ENCODE measurements at regions not wholly inside any gene's neighbourhood (a gene's known extent, or its start where the extent isn't known, plus 50 kb on each side); places are given as distances from the start of the nearest gene placed in this dataset.

- H3K36me3 ChIP-seq (ENCODE audit: insufficient read depth, low read length) = no peaks in the 10 kb centered on the region
- H2AFZ ChIP-seq (ENCODE audit: low read length) = no peak overlapping the region
- no peak overlapping the region for H3K4me2 ChIP-seq (ENCODE audit: low read depth, low read length, poor library complexity, severe bottlenecking)
- no peaks in the 10 kb centered on the region for H3K9me2 ChIP-seq (replicated peaks; ENCODE audit: insufficient read depth, low read length)
- H3K27ac ChIP-seq (ENCODE audit: low read length) = no peak overlapping the region
- H3K27me3 ChIP-seq (ENCODE audit: low read length) = no peaks in the 10 kb centered on the region
- H3K9me3 ChIP-seq (ENCODE audit: low read length) = peaks cover 45% of the 10 kb centered on the region
- H3K4me1 ChIP-seq (ENCODE audit: low read length) = no peaks in the 10 kb centered on the region
- DNase-seq = no peak
- H3K79me2 ChIP-seq (ENCODE audit: low read length) = no peaks in the 10 kb centered on the region
- H3K4me3 ChIP-seq (ENCODE audit: low read length) = no peak overlapping the region
- no peak overlapping the region for H3K9ac ChIP-seq (ENCODE audit: low read length)
- no peaks in the 10 kb centered on the region for H4K20me1 ChIP-seq (ENCODE audit: insufficient read depth, low read depth, low read length)
Measured at GRCh38 chr4:28334249-28334648, 1473.6 kb downstream of the STIM2 start.

GRCh38 chr4:28341784-28342183 is 1481.1 kb downstream of the STIM2 start:
- no peak for DNase-seq
- no peak overlapping the region for H2AFZ ChIP-seq (ENCODE audit: low read length)
- H3K4me1 ChIP-seq (ENCODE audit: low read length) = no peaks in the 10 kb centered on the region
- no peaks in the 10 kb centered on the region for H3K79me2 ChIP-seq (ENCODE audit: low read length)
- no peak overlapping the region for H3K4me3 ChIP-seq (ENCODE audit: low read length)
- H3K9me3 ChIP-seq (ENCODE audit: low read length) = peaks cover 41% of the 10 kb centered on the region
- H3K9me2 ChIP-seq (replicated peaks; ENCODE audit: insufficient read depth, low read length) = no peaks in the 10 kb centered on the region
- H3K27ac ChIP-seq (ENCODE audit: low read length) = no peak overlapping the region
- H3K36me3 ChIP-seq (ENCODE audit: insufficient read depth, low read length) = no peaks in the 10 kb centered on the region
- no peak overlapping the region for H3K4me2 ChIP-seq (ENCODE audit: low read depth, low read length, poor library complexity, severe bottlenecking)
- no peaks in the 10 kb centered on the region for H4K20me1 ChIP-seq (ENCODE audit: insufficient read depth, low read depth, low read length)
- no peaks in the 10 kb centered on the region for H3K27me3 ChIP-seq (ENCODE audit: low read length)
- H3K9ac ChIP-seq (ENCODE audit: low read length) = no peak overlapping the region

GRCh38 chr4:28350485-28350884 is 1489.8 kb downstream of the STIM2 start:
- no peak overlapping the region for H3K4me3 ChIP-seq (ENCODE audit: low read length)
- H3K4me1 ChIP-seq (ENCODE audit: low read length) = no peaks in the 10 kb centered on the region
- H3K27me3 ChIP-seq (ENCODE audit: low read length) = no peaks in the 10 kb centered on the region
- no peak overlapping the region for H3K4me2 ChIP-seq (ENCODE audit: low read depth, low read length, poor library complexity, severe bottlenecking)
- no peak overlapping the region for H2AFZ ChIP-seq (ENCODE audit: low read length)
- peaks cover 26% of the 10 kb centered on the region for H3K9me3 ChIP-seq (ENCODE audit: low read length)
- DNase-seq = no peak
- H3K36me3 ChIP-seq (ENCODE audit: insufficient read depth, low read length) = no peaks in the 10 kb centered on the region
- H3K27ac ChIP-seq (ENCODE audit: low read length) = no peak overlapping the region
- no peaks in the 10 kb centered on the region for H3K79me2 ChIP-seq (ENCODE audit: low read length)
- no peaks in the 10 kb centered on the region for H4K20me1 ChIP-seq (ENCODE audit: insufficient read depth, low read depth, low read length)
- H3K9me2 ChIP-seq (replicated peaks; ENCODE audit: insufficient read depth, low read length) = no peaks in the 10 kb centered on the region
- H3K9ac ChIP-seq (ENCODE audit: low read length) = no peak overlapping the region

GRCh38 chr4:28351102-28351501 is 1490.5 kb downstream of the STIM2 start:
- H3K4me2 ChIP-seq (ENCODE audit: low read depth, low read length, poor library complexity, severe bottlenecking) = no peak overlapping the region
- no peak for DNase-seq

GRCh38 chr4:28351826-28352225 is 1491.2 kb downstream of the STIM2 start:
- DNase-seq = no peak
- Histone ChIP-seq H3K4me3 (ENCODE audit: low read length) (no peak overlapping the region), H3K36me3 (ENCODE audit: insufficient read depth, low read length) (no peaks in the 10 kb centered on the region), H3K27ac (ENCODE audit: low read length) (no peak overlapping the region), H3K4me2 (ENCODE audit: low read depth, low read length, poor library complexity, severe bottlenecking) (no peak overlapping the region), H3K4me1 (ENCODE audit: low read length) (no peaks in the 10 kb centered on the region), H4K20me1 (ENCODE audit: insufficient read depth, low read depth, low read length) (no peaks in the 10 kb centered on the region), H3K9me2 (replicated peaks; ENCODE audit: insufficient read depth, low read length) (no peaks in the 10 kb centered on the region), H3K9me3 (ENCODE audit: low read length) (peaks cover 28% of the 10 kb centered on the region), H2AFZ (ENCODE audit: low read length) (no peak overlapping the region), H3K9ac (ENCODE audit: low read length) (no peak overlapping the region), H3K27me3 (ENCODE audit: low read length) (no peaks in the 10 kb centered on the region), H3K79me2 (ENCODE audit: low read length) (no peaks in the 10 kb centered on the region)

More at GRCh38 chr4:28351102-28351501, 1490.5 kb downstream of the STIM2 start:
- Histone ChIP-seq H3K36me3 (ENCODE audit: insufficient read depth, low read length) (no peaks in the 10 kb centered on the region), H3K4me3 (ENCODE audit: low read length) (no peak overlapping the region), H3K27ac (ENCODE audit: low read length) (no peak overlapping the region), H3K79me2 (ENCODE audit: low read length) (no peaks in the 10 kb centered on the region), H3K9me2 (replicated peaks; ENCODE audit: insufficient read depth, low read length) (no peaks in the 10 kb centered on the region), H2AFZ (ENCODE audit: low read length) (no peak overlapping the region), H4K20me1 (ENCODE audit: insufficient read depth, low read depth, low read length) (no peaks in the 10 kb centered on the region), H3K27me3 (ENCODE audit: low read length) (no peaks in the 10 kb centered on the region), H3K4me1 (ENCODE audit: low read length) (no peaks in the 10 kb centered on the region), H3K9me3 (ENCODE audit: low read length) (peaks cover 31% of the 10 kb centered on the region), H3K9ac (ENCODE audit: low read length) (no peak overlapping the region)

- H3K27ac ChIP-seq (ENCODE audit: low read length) = no peak overlapping the region
- no peaks in the 10 kb centered on the region; the same call in 1 of the 2 replicates for H3K9me2 ChIP-seq (replicated peaks; ENCODE audit: insufficient read depth, low read length)
- no peak overlapping the region for H3K4me3 ChIP-seq (ENCODE audit: low read length)
- H3K4me1 ChIP-seq (ENCODE audit: low read length) = no peaks in the 10 kb centered on the region
- no peaks in the 10 kb centered on the region for H3K79me2 ChIP-seq (ENCODE audit: low read length)
- H4K20me1 ChIP-seq (ENCODE audit: insufficient read depth, low read depth, low read length) = no peaks in the 10 kb centered on the region
- DNase-seq = no peak
- no peak overlapping the region for H3K4me2 ChIP-seq (ENCODE audit: low read depth, low read length, poor library complexity, severe bottlenecking)
- H2AFZ ChIP-seq (ENCODE audit: low read length) = no peak overlapping the region
- no peaks in the 10 kb centered on the region for H3K27me3 ChIP-seq (ENCODE audit: low read length)
- H3K36me3 ChIP-seq (ENCODE audit: insufficient read depth, low read length) = no peaks in the 10 kb centered on the region
- no peak overlapping the region for H3K9ac ChIP-seq (ENCODE audit: low read length)
- peaks cover 22% of the 10 kb centered on the region for H3K9me3 ChIP-seq (ENCODE audit: low read length)
Measured at GRCh38 chr4:28354880-28355656, 1494.4 kb downstream of the STIM2 start.

GRCh38 chr4:28357990-28358389 is 1497.3 kb downstream of the STIM2 start:
- Histone ChIP-seq H3K79me2 (ENCODE audit: low read length) (no peaks in the 10 kb centered on the region), H3K9me3 (ENCODE audit: low read length) (peaks cover 22% of the 10 kb centered on the region; the same call in 1 of the 2 replicates), H3K4me2 (ENCODE audit: low read depth, low read length, poor library complexity, severe bottlenecking) (no peak overlapping the region), H3K36me3 (ENCODE audit: insufficient read depth, low read length) (no peaks in the 10 kb centered on the region), H3K9ac (ENCODE audit: low read length) (no peak overlapping the region), H4K20me1 (ENCODE audit: insufficient read depth, low read depth, low read length) (no peaks in the 10 kb centered on the region), H3K9me2 (replicated peaks; ENCODE audit: insufficient read depth, low read length) (no peaks in the 10 kb centered on the region; the same call in 1 of the 2 replicates), H3K27me3 (ENCODE audit: low read length) (no peaks in the 10 kb centered on the region), H3K4me3 (ENCODE audit: low read length) (no peak overlapping the region), H3K27ac (ENCODE audit: low read length) (no peak overlapping the region), H3K4me1 (ENCODE audit: low read length) (no peaks in the 10 kb centered on the region), H2AFZ (ENCODE audit: low read length) (no peak overlapping the region)
- no peak for DNase-seq

GRCh38 chr4:28358606-28359005 is 1498.0 kb downstream of the STIM2 start:
- Histone ChIP-seq H3K9me2 (replicated peaks; ENCODE audit: insufficient read depth, low read length) (no peaks in the 10 kb centered on the region; the same call in 1 of the 2 replicates), H3K9ac (ENCODE audit: low read length) (no peak overlapping the region), H3K36me3 (ENCODE audit: insufficient read depth, low read length) (no peaks in the 10 kb centered on the region), H3K9me3 (ENCODE audit: low read length) (peaks cover 26% of the 10 kb centered on the region; the same call in 1 of the 2 replicates), H3K4me3 (ENCODE audit: low read length) (no peak overlapping the region), H3K4me2 (ENCODE audit: low read depth, low read length, poor library complexity, severe bottlenecking) (no peak overlapping the region), H3K4me1 (ENCODE audit: low read length) (no peaks in the 10 kb centered on the region), H3K79me2 (ENCODE audit: low read length) (no peaks in the 10 kb centered on the region), H3K27me3 (ENCODE audit: low read length) (no peaks in the 10 kb centered on the region), H2AFZ (ENCODE audit: low read length) (no peak overlapping the region), H3K27ac (ENCODE audit: low read length) (no peak overlapping the region), H4K20me1 (ENCODE audit: insufficient read depth, low read depth, low read length) (no peaks in the 10 kb centered on the region)
- no peak for DNase-seq

Measured in Karpas-422 (cell line).